MM.1S (cell line): ENCODE measurements at regions not wholly inside any gene's neighbourhood (a gene's known extent, or its start where the extent isn't known, plus 50 kb on each side); places are given as distances from the start of the nearest gene placed in this dataset.

Experiments used
- EZH2 ChIP-seq: fragments of 300-600 bp; sonication (generic); optimal IDR thresholded peaks from 2 replicates; pipeline ENCODE3; 2017; ENCODE audit warnings: low read depth, mild to moderate bottlenecking, antibody characterized with exemption, low read length, mixed read lengths
- EZH2phosphoT487 ChIP-seq: fragments of 300-600 bp; sonication (generic); IDR thresholded peaks from 2 replicates; pipeline ENCODE4 v1.6.1; 2018; ENCODE audit warnings: antibody characterized with exemption, low read length
- TF ChIP-seq, protein P1 (sequence below): fragments of 300-600 bp; sonication (generic); IDR thresholded peaks from 2 replicates; pipeline ENCODE4 v1.5.1; 2016; ENCODE audit warnings: antibody characterized with exemption, low read length, mixed read lengths

DNA sequence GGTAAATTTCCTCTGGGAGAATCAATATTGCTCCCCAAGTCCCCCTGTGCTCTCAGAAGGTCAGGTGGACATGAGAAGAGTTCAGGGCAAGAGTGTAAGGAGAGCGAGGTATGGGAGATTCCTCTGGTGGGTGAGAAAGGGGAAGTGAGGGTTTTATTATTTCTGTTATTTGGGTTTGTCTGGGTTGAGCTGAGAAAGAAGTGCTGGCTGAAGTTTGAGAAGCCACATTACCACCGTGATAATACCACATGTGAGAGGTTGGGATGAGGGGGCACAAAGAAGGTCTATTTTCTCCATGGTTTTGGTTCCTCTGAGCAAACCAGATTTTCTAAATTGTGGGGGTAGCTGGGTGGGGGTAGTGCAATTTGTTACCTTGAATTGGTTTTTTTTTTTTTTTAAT lies 350.4 kb downstream of the OSTF1 start:
- TF ChIP-seq, protein P1, sequence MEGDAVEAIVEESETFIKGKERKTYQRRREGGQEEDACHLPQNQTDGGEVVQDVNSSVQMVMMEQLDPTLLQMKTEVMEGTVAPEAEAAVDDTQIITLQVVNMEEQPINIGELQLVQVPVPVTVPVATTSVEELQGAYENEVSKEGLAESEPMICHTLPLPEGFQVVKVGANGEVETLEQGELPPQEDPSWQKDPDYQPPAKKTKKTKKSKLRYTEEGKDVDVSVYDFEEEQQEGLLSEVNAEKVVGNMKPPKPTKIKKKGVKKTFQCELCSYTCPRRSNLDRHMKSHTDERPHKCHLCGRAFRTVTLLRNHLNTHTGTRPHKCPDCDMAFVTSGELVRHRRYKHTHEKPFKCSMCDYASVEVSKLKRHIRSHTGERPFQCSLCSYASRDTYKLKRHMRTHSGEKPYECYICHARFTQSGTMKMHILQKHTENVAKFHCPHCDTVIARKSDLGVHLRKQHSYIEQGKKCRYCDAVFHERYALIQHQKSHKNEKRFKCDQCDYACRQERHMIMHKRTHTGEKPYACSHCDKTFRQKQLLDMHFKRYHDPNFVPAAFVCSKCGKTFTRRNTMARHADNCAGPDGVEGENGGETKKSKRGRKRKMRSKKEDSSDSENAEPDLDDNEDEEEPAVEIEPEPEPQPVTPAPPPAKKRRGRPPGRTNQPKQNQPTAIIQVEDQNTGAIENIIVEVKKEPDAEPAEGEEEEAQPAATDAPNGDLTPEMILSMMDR, result no peak
- TF ChIP-seq EZH2phosphoT487, result no peak
- no peak for TF ChIP-seq EZH2
